SK-N-SH (cell line): ENCODE measurements at regions not wholly inside any gene's neighbourhood (a gene's known extent, or its start where the extent isn't known, plus 50 kb on each side); places are given as distances from the start of the nearest gene placed in this dataset.

Source experiments
- CTCF ChIA-PET: fragments of 300-600, 350-600 bp; formaldehyde crosslinking; extraction: SDS; loops from one replicate; lab custom pipeline; 2021; lab: Yijun Ruan, JAX
- POLR2A ChIA-PET: fragments of 350-600 bp; sonication (Branson Sonifier 250); formaldehyde crosslinking; extraction: SDS; loops from one replicate; lab custom pipeline; 2020; ENCODE audit warnings: antibody characterized with exemption, inconsistent platforms; lab: Yijun Ruan, JAX
- DNase-seq: peaks from one replicate; pipeline ENCODE4 v3.0.0; 2012
- H2AFZ ChIP-seq: fragments of 200-600 bp; sonication (generic); 2 replicates; pipeline ENCODE4 v1.8.1; 2016; ENCODE audit warnings: antibody characterized with exemption, mild to moderate bottlenecking, low read depth
- H3F3A ChIP-seq: fragments of 200-600 bp; sonication (generic); replicated peaks from 2 replicates; pipeline ENCODE3; 2016; ENCODE audit warnings: antibody characterized with exemption, mild to moderate bottlenecking; ENCODE audit not compliant: insufficient read depth
- H3K27ac ChIP-seq, 2 experiments: fragments of 200-500 bp in 1 of 2; fragments of 200-600 bp in 1 of 2; sonication (Bioruptor generic) in 1 of 2; sonication (generic), shearing (Covaris generic) in 1 of 2; 2 replicates each; pipeline versions ENCODE4 v1.5.1 to v1.6.1; 2014 to 2016; ENCODE audit warnings: low read depth in 2 of 2, inconsistent platforms in 1 of 2, low read length in 1 of 2, mild to moderate bottlenecking in 1 of 2, mixed read lengths in 1 of 2
- H3K27me3 ChIP-seq: fragments of 200-600 bp; sonication (generic), shearing (Covaris generic); 2 replicates; pipeline ENCODE4 v1.6.1; 2016; ENCODE audit warnings: mixed run types; ENCODE audit not compliant: insufficient read depth
- H3K36me3 ChIP-seq, 2 experiments: fragments of 200-500 bp in 1 of 2; fragments of 200-600 bp in 1 of 2; sonication (Bioruptor generic) in 1 of 2; sonication (generic) in 1 of 2; replicated peaks in 1 of 2; 2 replicates each; pipeline versions ENCODE3 to v1.5.1; 2014 to 2016; ENCODE audit warnings: low read length in 1 of 2, mild to moderate bottlenecking in 1 of 2; ENCODE audit not compliant: insufficient read depth in 2 of 2, control insufficient read depth in 1 of 2
- H3K4me1 ChIP-seq, 2 experiments: fragments of 200-500 bp in 1 of 2; fragments of 200-600 bp in 1 of 2; sonication (Bioruptor generic) in 1 of 2; sonication (generic), shearing (Covaris generic) in 1 of 2; 2 replicates each; pipeline versions ENCODE4 v1.5.1 to v1.6.1; 2014 to 2016; ENCODE audit warnings: low read depth in 1 of 2, low read length in 1 of 2, mixed run types in 1 of 2; ENCODE audit not compliant: insufficient read depth in 2 of 2, control insufficient read depth in 1 of 2
- H3K4me2 ChIP-seq: fragments of 200-600 bp; sonication (generic), shearing (Covaris generic); 2 replicates; pipeline ENCODE4 v1.6.1; 2017; ENCODE audit warnings: mixed run types
- H3K4me3 ChIP-seq, 2 experiments: fragments of 200-500 bp in 1 of 2; fragments of 200-600 bp in 1 of 2; sonication (Bioruptor generic) in 1 of 2; sonication (generic), shearing (Covaris generic) in 1 of 2; 2 replicates each; pipeline versions ENCODE4 v1.5.1 to v1.8.1; 2014 to 2016; ENCODE audit warnings: low read depth in 2 of 2, inconsistent platforms in 1 of 2, low read length in 1 of 2, mild to moderate bottlenecking in 1 of 2, mixed read lengths in 1 of 2, moderate library complexity in 1 of 2
- H3K79me2 ChIP-seq: fragments of 200-600 bp; sonication (generic); 2 replicates; pipeline ENCODE4 v1.8.1; 2017; ENCODE audit warnings: mild to moderate bottlenecking; ENCODE audit not compliant: insufficient read depth
- H3K9ac ChIP-seq: fragments of 200-600 bp; sonication (generic); 2 replicates; pipeline ENCODE4 v1.6.1; 2017; ENCODE audit warnings: mixed run types
- H3K9me2 ChIP-seq: fragments of 200-600 bp; sonication (generic); 2 replicates; pipeline ENCODE4 v1.6.1; 2017; ENCODE audit warnings: mixed run types
- H3K9me3 ChIP-seq: fragments of 200-600 bp; sonication (generic); 2 replicates; pipeline ENCODE4 v1.6.1; 2017; ENCODE audit warnings: mixed run types, mild to moderate bottlenecking, moderate library complexity
- H4K20me1 ChIP-seq: fragments of 200-600 bp; sonication (generic); 2 replicates; pipeline ENCODE4 v1.6.1; 2017; ENCODE audit warnings: mild to moderate bottlenecking, mixed run types; ENCODE audit not compliant: insufficient read depth
- CHD2 ChIP-seq: fragments of 150-350 bp; IDR thresholded peaks from 2 replicates; pipeline ENCODE4 v1.6.1; 2018; ENCODE audit warnings: low read length; ENCODE audit not compliant: partially characterized antibody
- ELF1 ChIP-seq: IDR thresholded peaks from 2 replicates; pipeline ENCODE4 v1.4.0; 2012
- FOXJ3 ChIP-seq: sonication (generic); formaldehyde crosslinking; IDR thresholded peaks from 2 replicates; pipeline ENCODE4 v1.5.1; 2020; ENCODE audit warnings: mild to moderate bottlenecking, missing genetic modification reagents
- FOXM1 ChIP-seq: IDR thresholded peaks from 2 replicates; pipeline ENCODE4 v1.4.0; 2012; ENCODE audit warnings: low read depth, mild to moderate bottlenecking
- GABPA ChIP-seq: IDR thresholded peaks from 2 replicates; pipeline ENCODE4 v1.4.0; 2012; ENCODE audit warnings: low read depth, mild to moderate bottlenecking
- MXI1 ChIP-seq: IDR thresholded peaks from 2 replicates; pipeline ENCODE4 v1.6.1; 2012; ENCODE audit warnings: mild to moderate bottlenecking, low read depth, low read length, improper control_type of control experiment
- NFIC ChIP-seq: IDR thresholded peaks from 2 replicates; pipeline ENCODE4 v1.4.0; 2012; ENCODE audit warnings: borderline replicate concordance
- POLR2AphosphoS5 ChIP-seq: IDR thresholded peaks from 2 replicates; pipeline ENCODE4 v1.6.1; 2012; ENCODE audit warnings: low read depth, low read length
- RCOR1 ChIP-seq: fragments of 150-350 bp; IDR thresholded peaks from 2 replicates; pipeline ENCODE4 v1.6.1; 2017; ENCODE audit warnings: antibody characterized with exemption, low read length
- TAF1 ChIP-seq: IDR thresholded peaks from 2 replicates; pipeline ENCODE4 v1.6.1; 2012; ENCODE audit warnings: low read depth, mild to moderate bottlenecking, low read length, moderate library complexity, borderline replicate concordance
- TEAD4 ChIP-seq: IDR thresholded peaks from 2 replicates; pipeline ENCODE4 v1.4.0; 2012; ENCODE audit warnings: mild to moderate bottlenecking, borderline replicate concordance; ENCODE audit not compliant: insufficient read depth
- YY1 ChIP-seq: IDR thresholded peaks from 2 replicates; pipeline ENCODE4 v1.4.0; 2012; ENCODE audit warnings: low read depth, mild to moderate bottlenecking
- WGBS: methylation state at CpG from one replicate; pipeline ENCODE4 v1.1.6; 2017; ENCODE audit warnings: low lambda C conversion rate; 5-methylcytosine and 5-hydroxymethylcytosine counted together
- TF ChIP-seq, protein P1 (sequence below): IDR thresholded peaks from 2 replicates; pipeline ENCODE4 v1.4.0; 2012; ENCODE audit warnings: low read depth
- TF ChIP-seq, protein P2 (sequence below): IDR thresholded peaks from 2 replicates; pipeline ENCODE4 v1.4.0; 2012; ENCODE audit warnings: low read depth, borderline replicate concordance
- TF ChIP-seq, protein P3 (sequence below): IDR thresholded peaks from 2 replicates; pipeline ENCODE4 v1.6.1; 2012; ENCODE audit warnings: mild to moderate bottlenecking, low read depth, low read length, moderate library complexity
- TF ChIP-seq, protein P4 (sequence below): fragments of 150-350 bp; IDR thresholded peaks from 2 replicates; pipeline ENCODE4 v1.6.1; 2017; ENCODE audit warnings: antibody characterized with exemption, low read length, low read depth, borderline replicate concordance
- TF ChIP-seq, protein P5 (sequence below): fragments of 150-350 bp; IDR thresholded peaks from 2 replicates; pipeline ENCODE4 v1.6.1; 2016; ENCODE audit warnings: mild to moderate bottlenecking, low read depth, low read length

DNA sequence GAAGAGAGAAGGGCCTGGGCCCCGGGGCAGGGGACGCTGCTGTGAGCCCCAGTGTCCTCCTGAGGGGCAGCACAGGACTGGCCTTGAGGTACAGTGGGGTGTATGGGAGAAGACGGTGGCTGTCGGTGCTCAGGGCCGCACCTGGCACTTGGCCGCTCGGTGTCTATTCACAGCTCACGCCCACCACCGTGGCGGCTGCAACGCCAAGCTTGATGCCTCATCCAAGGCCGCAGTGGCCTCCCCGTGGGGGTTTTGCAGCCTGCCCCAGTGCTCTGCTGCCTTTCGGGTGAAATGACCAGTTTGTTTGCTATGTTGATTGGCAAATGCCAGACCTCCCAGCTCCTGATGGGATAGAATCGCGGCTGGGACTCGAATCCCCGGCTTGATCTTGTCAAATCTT is 79.5 kb upstream of the SLCO4A1 start (continued):
- TF ChIP-seq, protein P1, sequence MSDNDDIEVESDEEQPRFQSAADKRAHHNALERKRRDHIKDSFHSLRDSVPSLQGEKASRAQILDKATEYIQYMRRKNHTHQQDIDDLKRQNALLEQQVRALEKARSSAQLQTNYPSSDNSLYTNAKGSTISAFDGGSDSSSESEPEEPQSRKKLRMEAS = no peak
- no peak for TF ChIP-seq TEAD4
- TF ChIP-seq, protein P2, sequence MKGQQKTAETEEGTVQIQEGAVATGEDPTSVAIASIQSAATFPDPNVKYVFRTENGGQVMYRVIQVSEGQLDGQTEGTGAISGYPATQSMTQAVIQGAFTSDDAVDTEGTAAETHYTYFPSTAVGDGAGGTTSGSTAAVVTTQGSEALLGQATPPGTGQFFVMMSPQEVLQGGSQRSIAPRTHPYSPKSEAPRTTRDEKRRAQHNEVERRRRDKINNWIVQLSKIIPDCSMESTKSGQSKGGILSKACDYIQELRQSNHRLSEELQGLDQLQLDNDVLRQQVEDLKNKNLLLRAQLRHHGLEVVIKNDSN = no peak
- TF ChIP-seq, all 33 proteins: peak for 0

DNA sequence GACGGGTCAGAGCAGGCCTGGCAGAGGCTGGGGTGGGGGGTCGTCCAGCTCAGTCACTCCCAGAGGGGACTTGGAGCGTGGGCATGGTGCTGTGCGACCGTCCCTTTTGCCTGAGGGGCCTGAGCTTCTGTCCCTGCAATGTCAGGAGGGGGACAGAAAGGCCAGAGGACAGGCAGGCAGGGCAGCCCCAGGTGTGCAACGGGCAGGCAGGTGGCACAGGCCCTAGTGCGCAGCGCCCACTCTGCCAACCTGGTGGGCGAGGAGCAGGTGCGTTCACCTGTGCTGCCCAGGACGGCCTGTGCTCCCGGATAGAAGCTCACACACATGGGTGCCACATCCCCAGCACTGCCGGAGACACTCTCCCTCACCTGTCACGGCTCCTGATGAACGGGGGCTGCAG is 78.7 kb upstream of the SLCO4A1 start:
- Histone ChIP-seq H3K27ac (no peak overlapping the region), H3K79me2 (no peaks in the 10 kb centered on the region), H3K9ac (no peak overlapping the region), H3K4me3 (no peak overlapping the region), H3K9me2 (no peaks in the 10 kb centered on the region), H3F3A (no peaks in the 10 kb centered on the region), H3K36me3 (no peaks in the 10 kb centered on the region), H3K4me1 (no peaks in the 10 kb centered on the region; a peak in 1 of 4 replicates), H3K9me3 (no peaks in the 10 kb centered on the region), H3K4me2 (no peak overlapping the region), H2AFZ (no peak overlapping the region), H4K20me1 (no peaks in the 10 kb centered on the region), H3K27me3 (no peaks in the 10 kb centered on the region; the same call in none of the 2 replicates)
- TF ChIP-seq ELF1 = no peak
- TF ChIP-seq NFIC = no peak
- no peak for TF ChIP-seq FOXM1
- ChIA-PET CTCF (interaction anchor here (2.6 kb wide), 1 partner anchor 53 kb away, joined by 7 read pairs; no protein-coding TSS in a partner anchor), POLR2A (no interaction called here)
- WGBS = 47% methylated on average over 7 of the region's 15 CpGs
- DNase-seq = no peak

DNA sequence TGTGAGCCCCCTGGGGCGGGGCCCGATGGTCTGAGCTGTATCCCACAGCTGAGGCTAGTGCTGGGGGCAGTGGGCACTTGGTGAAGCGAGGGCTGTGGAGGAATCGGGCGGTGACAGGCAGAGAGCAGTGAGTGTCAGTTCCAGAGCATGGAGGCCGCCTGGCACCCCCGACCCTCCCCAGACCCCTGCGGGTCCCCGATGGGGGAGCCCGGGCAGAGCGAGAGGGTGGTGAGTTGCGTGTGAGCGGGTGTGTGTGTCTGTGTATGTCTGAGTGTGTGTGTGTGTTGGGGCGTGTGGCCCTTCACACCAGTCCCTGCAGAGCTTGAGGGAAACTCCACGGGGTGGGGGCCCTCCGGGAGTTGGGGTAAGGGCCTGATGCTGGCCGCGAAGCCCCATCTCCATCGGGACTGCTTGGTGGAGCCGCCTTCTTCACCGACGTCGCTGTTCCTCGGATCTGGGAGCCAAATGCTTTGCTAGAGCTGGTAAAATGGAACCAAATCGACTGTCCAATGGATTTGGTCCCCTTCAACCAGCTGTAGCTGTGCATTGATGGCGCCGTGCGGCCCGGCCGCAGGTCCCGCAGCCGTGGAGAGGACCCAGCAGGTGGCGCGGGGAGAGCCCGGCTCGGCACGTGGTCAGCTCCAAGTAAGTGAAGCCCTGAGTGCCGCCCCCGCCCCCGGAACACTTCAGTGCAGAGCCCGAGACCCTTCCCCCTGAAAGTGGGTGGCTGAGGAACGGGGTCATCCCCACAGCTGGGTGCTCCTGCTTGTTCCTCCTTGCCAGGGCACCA is 77.7 kb upstream of the SLCO4A1 start:
- DNase-seq = no peak
- H3K9me2 ChIP-seq = no peaks in the 10 kb centered on the region
- CTCF ChIA-PET = interaction anchor here (0.8 to 1.2 kb wide), 2 partner anchors 52 to 335 kb away, joined by 3 to 5 read pairs; no protein-coding TSS in a partner anchor
- H3K4me1 ChIP-seq = no peaks in the 10 kb centered on the region; a peak in 1 of 4 replicates
- H3F3A ChIP-seq = no peaks in the 10 kb centered on the region
- no peak overlapping the region for H3K4me3 ChIP-seq
- no peaks in the 10 kb centered on the region; the same call in none of the 2 replicates for H3K27me3 ChIP-seq
- H3K9ac ChIP-seq = no peak overlapping the region
- H3K36me3 ChIP-seq = no peaks in the 10 kb centered on the region
- no peak overlapping the region for H2AFZ ChIP-seq
- H3K79me2 ChIP-seq = no peaks in the 10 kb centered on the region
- H4K20me1 ChIP-seq = no peaks in the 10 kb centered on the region
- POLR2A ChIA-PET = interaction anchor here (0.6 kb wide), 1 partner anchor 53 kb away, joined by 3 read pairs; no protein-coding TSS in a partner anchor
- WGBS = 56% methylated on average over 18 of the region's 42 CpGs
- no peak overlapping the region for H3K4me2 ChIP-seq
- no peaks in the 10 kb centered on the region for H3K9me3 ChIP-seq
- H3K27ac ChIP-seq = no peak overlapping the region
- TF ChIP-seq CHD2 (no peak), POLR2AphosphoS5 (no peak), YY1 (no peak), FOXM1 (no peak), TAF1 (no peak), RCOR1 (no peak), NFIC (no peak), GABPA (no peak), FOXJ3 (CRISPR knock-in tag) (no peak), MXI1 (no peak)
- TF ChIP-seq, protein P3, sequence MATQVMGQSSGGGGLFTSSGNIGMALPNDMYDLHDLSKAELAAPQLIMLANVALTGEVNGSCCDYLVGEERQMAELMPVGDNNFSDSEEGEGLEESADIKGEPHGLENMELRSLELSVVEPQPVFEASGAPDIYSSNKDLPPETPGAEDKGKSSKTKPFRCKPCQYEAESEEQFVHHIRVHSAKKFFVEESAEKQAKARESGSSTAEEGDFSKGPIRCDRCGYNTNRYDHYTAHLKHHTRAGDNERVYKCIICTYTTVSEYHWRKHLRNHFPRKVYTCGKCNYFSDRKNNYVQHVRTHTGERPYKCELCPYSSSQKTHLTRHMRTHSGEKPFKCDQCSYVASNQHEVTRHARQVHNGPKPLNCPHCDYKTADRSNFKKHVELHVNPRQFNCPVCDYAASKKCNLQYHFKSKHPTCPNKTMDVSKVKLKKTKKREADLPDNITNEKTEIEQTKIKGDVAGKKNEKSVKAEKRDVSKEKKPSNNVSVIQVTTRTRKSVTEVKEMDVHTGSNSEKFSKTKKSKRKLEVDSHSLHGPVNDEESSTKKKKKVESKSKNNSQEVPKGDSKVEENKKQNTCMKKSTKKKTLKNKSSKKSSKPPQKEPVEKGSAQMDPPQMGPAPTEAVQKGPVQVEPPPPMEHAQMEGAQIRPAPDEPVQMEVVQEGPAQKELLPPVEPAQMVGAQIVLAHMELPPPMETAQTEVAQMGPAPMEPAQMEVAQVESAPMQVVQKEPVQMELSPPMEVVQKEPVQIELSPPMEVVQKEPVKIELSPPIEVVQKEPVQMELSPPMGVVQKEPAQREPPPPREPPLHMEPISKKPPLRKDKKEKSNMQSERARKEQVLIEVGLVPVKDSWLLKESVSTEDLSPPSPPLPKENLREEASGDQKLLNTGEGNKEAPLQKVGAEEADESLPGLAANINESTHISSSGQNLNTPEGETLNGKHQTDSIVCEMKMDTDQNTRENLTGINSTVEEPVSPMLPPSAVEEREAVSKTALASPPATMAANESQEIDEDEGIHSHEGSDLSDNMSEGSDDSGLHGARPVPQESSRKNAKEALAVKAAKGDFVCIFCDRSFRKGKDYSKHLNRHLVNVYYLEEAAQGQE = no peak
- TF ChIP-seq, protein P4, sequence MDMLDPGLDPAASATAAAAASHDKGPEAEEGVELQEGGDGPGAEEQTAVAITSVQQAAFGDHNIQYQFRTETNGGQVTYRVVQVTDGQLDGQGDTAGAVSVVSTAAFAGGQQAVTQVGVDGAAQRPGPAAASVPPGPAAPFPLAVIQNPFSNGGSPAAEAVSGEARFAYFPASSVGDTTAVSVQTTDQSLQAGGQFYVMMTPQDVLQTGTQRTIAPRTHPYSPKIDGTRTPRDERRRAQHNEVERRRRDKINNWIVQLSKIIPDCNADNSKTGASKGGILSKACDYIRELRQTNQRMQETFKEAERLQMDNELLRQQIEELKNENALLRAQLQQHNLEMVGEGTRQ = no peak
- TF ChIP-seq, protein P5, sequence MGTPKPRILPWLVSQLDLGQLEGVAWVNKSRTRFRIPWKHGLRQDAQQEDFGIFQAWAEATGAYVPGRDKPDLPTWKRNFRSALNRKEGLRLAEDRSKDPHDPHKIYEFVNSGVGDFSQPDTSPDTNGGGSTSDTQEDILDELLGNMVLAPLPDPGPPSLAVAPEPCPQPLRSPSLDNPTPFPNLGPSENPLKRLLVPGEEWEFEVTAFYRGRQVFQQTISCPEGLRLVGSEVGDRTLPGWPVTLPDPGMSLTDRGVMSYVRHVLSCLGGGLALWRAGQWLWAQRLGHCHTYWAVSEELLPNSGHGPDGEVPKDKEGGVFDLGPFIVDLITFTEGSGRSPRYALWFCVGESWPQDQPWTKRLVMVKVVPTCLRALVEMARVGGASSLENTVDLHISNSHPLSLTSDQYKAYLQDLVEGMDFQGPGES = no peak
